ENCODE measurements at regions not wholly inside any gene's neighbourhood (a gene's known extent, or its start where the extent isn't known, plus 50 kb on each side); places are given as distances from the start of the nearest gene placed in this dataset.

GRCh38 chr17:12536472-12536871 is 129.2 kb upstream of the MYOCD start:
- TF ChIP-seq EZH2 (IDR thresholded peaks at IDR 0.05) = no peak
- TF ChIP-seq POLR2AphosphoS5 (IDR thresholded peaks at IDR 0.05; ENCODE audit: borderline replicate concordance, low read depth, low read length) = no peak
